ENCODE measurements at regions not wholly inside any gene's neighbourhood (a gene's known extent, or its start where the extent isn't known, plus 50 kb on each side); places are given as distances from the start of the nearest gene placed in this dataset.

DNA sequence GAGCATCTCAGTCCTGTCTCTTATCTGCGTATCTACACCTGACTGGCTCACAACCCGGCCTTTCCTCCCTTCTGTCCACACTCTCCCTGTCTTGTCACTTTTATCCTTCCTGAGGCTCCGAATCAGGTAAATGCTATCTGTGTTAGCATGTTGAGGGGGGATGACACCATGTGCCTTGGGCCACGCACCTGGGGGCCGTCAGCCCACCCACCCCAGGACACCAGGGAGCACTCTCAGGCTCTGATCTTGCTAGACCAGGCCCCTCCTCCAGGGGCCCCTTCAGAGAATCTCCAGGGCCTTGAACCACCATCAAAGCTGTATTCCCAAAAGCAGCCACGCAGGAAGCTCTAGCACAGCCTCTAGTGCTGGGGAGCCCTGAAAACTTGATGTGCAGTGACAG is 278.7 kb upstream of the SHH start:
- no peak for DNase-seq

DNA sequence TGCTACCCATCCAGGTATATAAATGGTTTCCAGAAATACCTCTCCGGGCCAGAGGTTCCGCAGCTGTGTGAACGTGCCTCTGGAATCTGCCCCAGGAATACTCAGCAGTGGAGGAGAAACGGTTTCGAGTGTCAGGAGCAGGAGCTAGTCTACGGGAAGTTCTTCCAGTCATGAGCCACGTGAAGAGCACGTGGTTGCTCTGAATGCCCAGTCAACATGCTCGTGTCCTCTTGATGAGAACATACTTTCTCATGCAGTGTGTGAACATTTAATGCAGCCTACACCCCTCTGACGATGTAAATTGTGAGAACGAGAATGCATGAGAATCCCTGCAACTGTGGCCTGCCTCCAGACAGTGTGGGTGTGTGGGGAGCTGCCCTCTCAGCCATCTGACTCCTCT is 277.0 kb upstream of the SHH start:
- no peak for DNase-seq

DNA sequence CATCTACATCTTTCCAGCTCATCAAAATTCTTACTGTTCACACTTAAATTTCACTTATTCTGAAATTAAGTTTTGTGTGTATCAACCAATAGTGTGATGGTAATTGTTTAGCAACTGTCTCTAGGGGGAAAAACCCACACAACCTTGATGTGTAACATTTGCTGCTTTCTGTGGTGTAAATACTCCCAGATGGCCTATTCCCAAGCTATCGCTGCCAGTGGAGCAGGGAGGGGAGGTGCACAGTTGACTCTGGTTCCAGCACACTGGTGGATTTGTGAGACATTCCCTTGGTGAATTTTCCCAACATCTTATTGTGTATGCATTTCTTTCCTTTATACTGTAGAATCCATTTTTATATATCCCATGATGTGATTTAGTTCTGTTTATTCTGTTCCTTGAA is 275.9 kb upstream of the SHH start:
- no peak for DNase-seq

DNA sequence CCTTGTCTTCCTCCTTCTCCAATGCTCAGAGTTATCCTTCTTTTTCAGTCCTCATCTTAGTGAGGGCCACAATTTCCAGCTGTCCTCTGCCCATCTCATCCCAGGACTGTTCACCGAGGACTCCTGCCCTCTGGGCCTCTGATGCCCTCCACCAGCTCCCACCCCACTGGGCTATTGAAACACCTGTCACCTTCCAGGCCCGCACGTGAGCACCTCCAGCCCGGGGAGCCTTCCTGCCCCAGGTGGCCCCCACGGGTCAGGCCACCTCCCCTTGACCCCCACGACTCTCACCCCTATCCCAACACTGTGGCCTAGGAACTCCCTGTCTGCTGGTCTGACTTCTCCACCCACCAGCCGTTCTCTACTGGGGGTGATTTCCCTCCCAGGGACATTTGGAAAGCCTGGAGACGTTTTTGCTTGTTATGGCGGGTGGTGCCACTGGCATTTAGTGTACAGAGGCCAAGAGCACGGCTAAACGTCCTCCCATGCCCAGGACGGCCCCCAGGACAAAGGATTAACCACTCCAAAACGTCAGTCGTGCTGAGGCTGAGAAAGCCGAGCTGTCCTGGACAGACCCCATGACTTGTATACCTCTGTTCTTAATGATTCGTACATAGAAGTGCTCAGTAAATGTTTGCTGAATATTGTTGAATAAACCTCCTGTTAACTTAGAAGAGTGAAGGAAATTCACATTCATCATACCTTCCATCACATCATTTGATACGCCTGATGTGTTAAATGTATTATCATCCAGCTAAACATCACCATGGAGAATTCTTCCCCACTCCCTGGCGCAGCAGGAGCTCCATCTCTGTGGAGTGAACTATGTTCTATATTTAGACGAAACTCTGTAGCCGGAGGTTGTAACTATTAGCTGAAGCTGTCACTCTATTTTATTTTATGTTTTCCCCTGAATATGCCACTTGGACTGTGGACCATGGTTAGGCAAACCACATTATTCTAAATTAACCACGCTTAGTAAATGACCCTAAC is 270.1 kb upstream of the SHH start:
- no peak for DNase-seq

DNA sequence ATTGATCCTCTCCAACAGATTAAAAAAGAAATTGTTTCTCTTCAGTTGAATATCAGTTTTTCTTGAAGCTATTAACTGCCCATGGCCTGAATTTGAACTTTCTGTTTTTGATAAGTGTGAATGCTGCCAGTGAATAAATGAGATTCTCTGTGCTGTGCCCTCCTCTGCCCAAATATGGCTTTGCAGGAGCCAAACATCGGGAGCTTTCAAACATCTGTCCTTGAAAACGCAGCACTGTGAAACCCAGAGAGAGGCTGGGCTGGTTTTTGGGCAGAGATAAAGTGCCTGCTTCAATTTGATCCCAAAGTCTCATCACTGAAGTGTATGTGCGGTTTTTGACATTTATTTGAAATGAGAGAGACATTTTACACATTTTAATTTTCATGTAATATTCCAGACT is 268.3 kb upstream of the SHH start:
- no peak for DNase-seq

DNA sequence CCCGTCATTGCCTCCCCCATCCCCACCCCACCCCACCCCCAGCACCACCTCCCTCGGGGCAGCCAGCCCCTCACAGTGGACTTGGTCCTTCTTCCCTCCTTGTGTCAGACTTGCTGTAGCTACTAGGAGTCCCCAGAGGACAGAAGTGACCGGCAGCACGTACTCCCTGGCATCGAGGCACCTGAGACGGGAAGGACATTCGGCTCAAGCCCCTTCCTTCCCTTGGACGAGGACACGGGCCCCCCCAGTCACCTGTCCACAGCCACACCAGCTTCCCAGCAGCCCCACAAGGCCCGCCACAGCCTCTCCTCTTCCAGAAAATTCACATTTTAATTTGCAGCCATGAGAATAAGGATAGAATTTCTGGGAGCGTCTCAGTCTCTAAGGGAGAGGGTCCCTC is 267.8 kb upstream of the SHH start:
- no peak for DNase-seq

DNA sequence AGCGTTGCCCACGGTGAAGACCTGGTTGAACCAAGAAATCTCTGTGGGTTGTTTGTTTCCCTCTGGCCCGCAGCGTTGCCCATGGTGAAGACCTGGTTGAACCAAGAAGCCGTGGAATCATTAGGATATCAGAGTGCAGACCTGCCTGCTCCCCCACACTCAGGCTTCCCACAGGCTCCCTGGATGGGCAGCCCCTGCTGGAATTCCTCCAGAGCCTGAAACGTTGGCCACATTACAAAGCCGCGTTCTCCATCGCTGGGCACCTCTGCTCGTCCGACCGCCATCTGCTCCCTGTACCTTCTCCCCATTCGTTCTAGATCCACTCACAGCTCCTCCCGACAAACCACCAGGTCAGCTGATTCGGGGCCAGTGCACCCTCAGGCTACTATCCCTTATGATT is 266.9 kb upstream of the SHH start:
- DNase-seq: peak in 1 of 2 experiments; percentile 13

DNA sequence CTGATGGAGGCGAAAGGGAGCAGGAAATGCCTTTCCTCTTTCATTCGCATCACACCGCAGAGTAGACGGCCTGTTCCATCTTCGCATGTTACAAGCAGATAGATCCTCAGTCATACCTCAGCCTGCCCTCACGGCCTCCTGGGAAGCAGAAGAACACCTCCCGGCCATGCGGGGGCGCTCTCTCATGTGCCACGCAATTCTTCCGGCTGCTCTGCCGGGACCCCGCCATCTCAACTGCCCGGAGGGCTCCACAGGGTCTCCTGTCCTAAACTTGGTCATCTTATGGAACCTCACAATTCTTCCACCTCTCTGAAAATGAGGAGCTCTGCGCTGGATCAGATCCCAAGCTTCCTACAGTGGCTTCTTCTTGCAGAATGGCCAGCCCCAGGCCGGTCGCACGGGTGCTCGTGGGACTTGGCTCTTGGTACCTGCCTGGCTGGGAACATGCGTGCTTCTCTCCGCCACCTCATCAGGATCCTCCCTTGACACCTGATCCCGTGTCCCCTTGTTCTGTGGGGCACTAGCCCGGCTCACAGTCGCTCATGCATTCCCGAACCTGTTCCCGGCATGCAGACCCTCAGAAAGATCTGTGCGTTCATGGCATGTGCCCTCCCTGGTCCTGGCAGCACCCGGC is 262.8 kb upstream of the SHH start:
- DNase-seq: no peak

DNA sequence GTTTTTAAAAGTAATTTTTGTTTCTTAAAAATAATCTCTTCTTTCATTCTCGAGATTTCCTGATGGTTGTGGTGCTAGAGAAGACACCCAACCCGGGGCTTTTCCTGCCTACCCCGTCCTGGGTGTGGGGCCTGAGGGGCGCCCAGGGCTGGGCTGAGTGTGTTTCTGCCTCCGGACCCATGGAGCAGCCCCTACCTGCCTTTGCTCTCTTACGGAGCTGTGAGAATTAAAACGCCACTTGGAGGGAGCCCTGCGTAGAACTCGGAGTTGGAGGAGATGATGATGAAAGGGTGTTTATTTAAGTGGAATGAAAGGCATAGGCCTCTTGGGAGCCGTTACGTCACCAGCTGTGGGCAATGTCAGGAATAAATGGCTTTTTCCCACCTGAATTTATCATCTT is 261.8 kb upstream of the SHH start:
- no peak for DNase-seq

DNA sequence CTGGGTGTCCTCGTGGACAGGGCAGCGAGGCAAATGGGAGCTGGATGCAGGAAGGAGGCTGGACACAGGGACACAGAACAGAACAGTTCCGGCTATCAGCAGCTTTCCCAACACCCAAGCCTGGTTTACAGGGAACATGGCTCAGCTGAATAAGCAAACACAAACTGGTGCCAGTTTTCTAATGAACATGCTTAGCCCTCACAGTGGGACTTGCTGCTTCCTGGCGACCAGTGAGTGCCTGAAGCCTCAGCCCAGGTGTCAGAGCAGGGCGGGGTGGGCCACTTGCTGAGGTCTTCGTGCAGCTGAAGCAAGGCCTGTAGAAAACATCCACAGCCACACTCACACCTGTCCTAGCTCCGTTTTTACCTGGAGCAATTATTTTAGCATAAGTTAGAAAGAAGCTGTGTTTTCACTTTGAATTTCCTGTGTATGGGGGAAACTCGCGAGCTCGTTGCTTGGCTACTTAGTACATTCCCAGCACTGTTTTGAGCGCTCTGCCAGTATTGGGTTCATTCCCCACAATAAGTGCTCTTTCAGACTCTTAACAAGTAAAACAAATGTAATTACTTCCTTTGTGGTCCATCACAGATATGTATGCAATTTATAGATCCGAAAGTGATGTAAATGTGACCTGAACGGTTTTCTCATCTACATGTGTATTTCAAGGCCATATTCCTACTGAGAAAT is 261.2 kb upstream of the SHH start:
- DNase-seq: no peak

DNA sequence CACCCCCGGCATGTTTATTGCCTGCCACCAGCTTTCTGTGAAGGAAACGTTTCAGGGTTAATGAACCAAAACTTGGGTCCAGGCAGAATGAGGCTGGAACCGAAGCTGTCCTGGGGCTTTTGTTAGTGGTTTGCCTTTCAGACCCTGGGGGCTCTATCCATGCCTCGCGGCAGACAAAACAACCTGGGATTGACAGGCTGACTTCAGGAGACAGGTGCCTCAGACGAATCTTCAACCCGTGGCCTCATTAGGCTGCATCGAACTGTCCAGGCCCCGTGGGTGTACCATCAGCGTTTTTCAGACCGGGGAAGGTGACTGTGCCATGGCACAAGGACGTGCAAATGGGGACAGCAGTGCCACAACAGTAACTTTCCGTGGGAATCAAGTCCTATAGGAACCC is 259.3 kb upstream of the SHH start:
- DNase-seq: no peak

DNA sequence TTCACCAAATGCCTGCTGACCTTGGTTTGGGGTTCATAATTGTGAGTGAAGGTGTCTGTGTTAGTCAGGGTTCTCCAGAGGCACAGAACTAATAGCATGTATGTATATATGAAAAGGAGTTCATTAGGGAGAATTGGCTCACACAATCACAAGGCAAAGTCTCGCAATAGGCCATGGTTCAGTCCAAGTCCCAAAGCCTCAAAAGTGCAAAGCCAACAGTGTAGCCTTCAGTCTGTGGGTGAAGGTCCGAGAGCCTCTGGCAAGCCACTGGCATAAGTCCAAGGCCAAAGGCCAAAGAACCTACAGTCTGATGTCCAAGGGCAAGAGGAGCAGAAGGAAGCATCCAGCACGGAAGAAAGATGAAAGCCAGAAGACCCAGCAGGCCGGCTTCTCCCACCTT is 257.6 kb upstream of the SHH start:
- DNase-seq: no peak

DNA sequence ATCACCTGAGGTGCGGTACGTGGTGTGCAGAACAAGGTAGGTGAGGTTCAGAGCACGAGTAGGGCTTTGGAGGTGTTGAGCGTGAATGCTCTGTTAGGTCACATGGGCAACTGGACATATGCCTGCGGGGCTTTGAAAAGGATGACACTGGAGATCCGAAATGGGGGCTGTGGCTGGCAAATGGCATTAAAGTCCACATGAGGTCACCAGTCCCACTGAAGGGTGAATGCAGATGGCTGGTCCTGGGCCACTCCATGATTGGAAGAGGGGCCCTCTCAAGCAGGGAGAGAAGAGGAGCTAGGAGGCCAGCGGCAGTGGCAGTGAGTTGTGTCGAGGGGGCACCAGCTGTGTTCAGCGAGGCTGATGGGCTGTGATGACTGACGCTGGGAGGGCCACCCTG is 254.9 kb upstream of the SHH start:
- DNase-seq: no peak

DNA sequence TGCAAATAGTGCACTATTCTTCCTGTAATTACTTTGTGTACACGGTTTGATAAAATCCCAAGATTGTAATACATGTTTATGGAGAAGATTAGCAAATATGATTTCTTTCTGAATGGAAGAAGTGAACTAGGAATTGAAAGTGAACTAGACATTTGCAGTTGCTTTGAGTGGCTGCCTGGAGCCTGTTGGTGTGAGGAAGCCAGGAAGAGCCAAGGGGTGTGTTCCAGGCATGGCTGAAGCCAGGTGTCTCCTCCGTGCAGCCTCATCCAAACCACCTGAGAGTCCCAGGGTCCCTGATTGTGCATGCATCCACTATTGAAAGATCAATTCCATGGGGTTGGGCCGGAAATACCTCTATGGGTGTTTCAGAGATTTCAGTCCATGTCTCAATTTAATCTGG is 253.1 kb upstream of the SHH start:
- no peak for DNase-seq

DNA sequence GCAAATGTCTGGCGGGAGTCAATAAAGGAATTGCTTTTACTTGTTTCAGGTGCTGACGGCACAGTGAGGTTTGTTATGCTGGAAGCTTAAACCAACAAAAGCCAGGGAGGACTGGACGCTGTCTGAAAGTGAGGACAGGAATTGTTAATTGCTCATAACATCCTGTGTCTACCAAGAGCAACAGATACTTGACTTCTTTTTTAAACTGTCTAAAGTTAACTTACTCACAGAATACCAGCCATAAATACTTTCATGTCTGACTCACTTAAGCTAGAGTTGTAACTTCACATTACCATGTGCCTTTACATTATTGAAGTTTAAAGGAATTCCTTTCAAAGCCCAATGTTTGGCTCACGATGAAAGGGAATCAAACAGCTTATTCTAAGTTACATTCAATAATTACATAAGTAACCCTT is 252.7 kb upstream of the SHH start:
- peak in 1 of 2 experiments; percentile 14 for DNase-seq

DNA sequence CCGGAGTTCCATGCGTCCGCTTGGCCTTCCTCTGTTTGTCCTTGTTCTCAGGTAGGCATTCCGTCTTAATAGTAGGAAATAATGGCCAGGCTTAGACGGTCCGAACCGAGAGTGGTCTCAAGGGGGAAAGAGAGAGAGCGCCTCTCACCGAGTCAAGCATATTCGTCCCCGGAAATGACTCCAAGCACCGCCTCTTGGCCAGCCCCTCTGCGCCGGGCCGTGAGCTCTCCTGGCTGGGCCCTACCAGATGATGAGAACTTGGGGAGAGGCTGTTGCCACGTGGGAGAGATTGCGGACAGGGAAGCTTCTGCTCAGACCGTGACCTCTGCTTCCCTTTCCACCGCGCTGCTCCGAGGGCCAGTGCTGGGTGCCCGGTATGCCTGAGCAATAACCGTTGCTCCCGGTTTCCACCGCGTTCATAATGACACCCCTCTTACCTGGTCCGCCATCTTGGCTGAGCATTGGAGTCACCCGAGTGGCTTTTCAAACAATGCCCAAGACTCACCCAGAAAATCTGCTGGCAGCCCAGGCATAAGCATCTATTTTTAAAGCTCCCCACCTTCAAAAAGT is 251.1 kb upstream of the SHH start:
- no peak for DNase-seq

DNA sequence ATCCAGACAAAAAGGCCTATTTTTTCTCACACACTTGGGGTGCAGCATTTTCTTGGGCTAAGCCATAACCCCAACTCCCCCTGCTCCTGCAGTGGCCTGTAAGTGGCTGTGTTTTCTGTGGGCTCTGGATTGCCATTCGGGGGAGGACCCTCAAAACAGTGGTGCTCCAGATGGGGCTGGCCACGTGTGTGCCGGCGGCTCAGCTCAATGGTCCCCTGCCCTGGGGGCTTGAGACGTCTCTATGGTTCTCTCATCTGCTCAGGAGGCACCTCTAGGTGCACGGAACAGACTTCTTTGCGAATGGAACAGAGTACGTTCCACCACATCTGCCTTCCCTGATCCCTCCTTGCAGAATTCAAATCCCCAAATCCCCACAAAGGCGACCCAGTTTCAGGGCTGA is 250.0 kb upstream of the SHH start:
- no peak for DNase-seq

DNA sequence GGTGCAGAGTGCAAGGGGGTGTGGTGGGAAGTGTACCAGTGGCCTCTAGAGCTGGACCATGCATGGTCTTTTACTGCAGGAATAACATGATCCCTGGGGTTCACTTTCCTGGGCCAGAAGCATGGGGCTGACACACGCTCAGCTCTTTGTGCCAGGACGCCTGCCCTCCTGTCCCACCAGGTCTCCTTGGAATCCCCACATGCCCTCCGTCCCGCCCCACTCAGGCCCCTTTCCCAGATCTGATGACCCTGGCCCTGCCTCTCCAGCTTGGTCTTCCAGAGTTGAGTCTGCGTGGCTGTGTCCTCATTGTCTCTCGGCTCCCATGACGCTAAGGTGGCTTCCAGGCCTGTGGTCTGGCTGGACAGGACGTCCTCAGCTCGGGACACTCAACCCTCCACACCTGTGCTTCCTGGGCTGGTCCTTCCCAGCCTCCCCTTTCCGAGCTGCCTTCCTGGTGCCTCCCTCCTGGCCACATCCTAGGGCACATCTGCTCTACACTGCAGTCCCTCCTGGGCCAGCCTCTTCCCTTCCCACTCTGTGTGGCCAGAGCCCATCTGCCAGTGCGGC is 249.5 kb upstream of the SHH start:
- DNase-seq: no peak

DNA sequence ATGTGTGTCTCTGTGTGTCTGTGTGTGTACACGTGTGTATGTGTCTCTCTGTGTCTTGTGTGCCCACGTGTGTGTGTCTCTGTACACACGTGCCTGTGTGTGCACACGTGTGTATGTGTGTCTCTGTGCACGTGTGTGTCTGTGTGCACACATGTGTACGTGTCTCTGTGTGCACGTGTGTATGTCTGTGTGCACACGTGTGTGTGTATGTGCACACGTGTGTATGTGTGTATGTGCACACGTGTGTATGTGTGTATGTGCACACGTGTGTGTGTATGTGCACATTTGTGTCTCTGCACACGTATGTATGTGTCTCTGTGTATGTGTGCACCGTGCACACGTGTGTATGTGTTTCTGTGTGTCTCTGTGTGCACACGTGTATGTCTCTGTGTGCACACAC is 248.7 kb upstream of the SHH start:
- DNase-seq: no peak

DNA sequence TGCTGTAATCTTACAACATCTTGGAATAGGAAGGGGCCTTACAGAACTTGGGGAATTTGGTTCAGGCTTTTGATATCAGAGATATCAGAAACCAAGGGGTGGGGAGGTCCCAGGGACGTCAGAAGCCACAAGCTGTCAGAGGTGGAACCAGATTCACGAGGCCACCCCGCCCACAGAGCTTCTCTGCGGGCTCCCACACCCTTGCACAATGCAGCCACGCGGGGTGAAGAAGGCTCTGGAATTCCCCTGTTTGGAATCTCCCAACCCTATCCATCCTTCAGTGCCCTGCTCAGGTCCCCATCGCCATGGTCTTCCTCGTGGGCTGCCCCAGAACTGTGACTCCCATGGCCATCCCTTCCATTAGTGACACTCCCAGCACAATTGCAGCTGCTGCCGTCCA is 247.1 kb upstream of the SHH start:
- no peak for DNase-seq

DNA sequence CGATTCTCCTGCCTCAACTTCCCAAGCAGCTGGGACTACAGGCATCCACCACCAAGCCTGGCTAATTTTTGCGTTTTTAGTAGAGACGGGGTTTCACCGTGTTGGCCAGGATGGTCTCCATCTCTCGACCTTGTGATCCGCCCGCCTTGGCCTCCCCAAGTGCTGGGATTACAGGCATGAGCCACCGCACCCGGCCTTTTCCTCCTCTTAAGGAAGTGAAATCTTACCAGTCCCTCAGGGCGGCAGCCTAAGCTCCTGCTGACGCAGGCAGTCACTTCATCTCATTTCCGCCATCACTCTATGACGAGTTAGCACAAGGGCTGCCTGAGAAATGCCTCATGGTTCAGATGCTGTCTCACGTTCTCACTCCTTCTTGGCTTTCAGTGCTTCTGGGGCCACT is 246.0 kb upstream of the SHH start:
- DNase-seq: no peak

DNA sequence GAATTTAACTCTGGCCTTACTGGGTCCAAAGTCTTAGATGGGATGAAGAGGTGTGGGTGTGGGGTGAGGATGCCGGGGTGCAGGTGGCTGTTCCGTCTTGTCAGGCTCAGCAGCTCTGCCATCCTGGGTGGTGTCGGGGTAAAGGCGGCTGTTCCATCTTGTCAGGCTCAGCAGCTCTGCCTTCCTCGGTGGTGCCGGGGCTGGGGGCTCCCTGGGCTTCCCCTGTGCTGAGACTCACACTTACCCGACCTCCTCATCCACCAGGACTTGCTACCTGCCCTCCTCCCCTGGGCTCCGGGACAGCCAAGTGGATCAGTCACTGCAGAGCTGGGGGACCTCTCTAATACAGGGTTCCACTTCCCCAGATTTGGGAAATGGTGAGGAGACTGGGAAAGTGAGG is 244.3 kb upstream of the SHH start:
- no peak for DNase-seq

DNA sequence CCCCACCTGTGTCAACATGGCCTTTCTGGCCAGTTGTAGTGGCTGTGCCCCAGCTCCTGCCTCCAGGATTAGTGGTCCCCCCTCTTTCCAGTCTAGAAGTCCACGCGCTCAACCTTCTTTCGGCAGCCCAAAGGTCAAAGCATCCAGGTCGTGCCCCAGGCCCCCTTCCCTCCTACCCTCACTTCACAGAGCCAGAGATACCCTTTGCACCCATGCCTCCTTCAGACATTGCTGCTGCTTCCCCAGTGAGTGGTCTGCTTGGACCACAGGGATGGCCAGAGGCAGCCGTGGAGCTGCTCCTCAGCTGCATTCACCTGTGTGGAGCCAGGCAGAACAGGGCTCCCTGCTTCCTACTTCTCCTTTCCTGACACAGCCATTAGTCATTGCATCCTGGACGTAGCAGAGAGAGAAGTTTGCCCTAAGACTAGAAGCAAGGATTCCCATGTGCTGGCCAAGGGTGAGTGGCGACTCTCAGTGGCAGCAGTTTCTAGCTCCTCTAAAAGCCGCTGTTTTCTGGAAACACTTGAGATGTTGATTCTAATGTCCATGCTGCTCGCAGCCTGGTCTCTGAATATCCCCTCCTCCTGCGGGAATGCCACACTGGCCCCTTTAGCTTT is 243.1 kb upstream of the SHH start:
- no peak for DNase-seq
